ENCODE measurements at regions not wholly inside any gene's neighbourhood (a gene's known extent, or its start where the extent isn't known, plus 50 kb on each side); places are given as distances from the start of the nearest gene placed in this dataset.

DNA sequence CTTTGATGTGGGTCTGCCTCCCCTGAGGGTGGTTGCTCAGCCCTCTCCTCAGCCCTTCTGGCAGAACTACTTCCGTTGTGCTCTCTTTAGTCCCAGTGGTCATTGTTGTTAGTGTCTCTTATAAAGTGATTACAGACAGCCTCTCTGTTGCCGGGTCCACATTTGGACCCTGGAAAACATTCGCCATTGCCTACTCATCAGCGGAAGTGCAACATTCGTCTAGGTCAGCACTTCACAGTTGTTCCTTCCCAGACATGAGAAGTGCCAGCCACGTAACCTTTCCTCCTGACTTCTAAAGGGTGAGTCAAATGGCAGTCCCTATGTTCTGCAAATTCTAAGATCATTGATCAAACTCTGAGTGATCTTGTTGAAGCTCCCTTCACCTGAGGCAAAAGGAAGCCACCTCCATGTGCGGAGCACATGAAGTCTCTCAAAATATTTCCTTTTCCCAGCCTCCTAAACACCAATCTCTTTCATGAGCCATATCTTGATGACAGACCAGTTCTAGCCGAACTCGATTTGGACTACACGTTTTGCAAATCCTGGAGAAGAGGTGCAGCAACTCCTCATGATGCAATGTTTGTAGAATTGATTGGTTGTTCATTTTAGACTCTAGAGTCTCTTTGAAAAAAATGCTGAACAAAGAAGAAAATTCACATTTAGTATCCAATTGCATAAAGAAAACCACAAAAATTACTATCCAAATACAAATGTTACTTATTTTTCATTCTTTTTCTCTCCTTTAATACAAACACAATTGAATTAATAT lies 163.8 kb downstream of the RPL10L start:
- TF ChIP-seq CTCF (IDR thresholded peaks at IDR 0.05): no peak
- TF ChIP-seq ZFX (IDR thresholded peaks at IDR 0.05; ENCODE audit: borderline replicate concordance): no peak
